OCI-LY1 (cell line): ENCODE measurements at regions not wholly inside any gene's neighbourhood (a gene's known extent, or its start where the extent isn't known, plus 50 kb on each side); places are given as distances from the start of the nearest gene placed in this dataset.

Experiments used
- H2AFZ ChIP-seq: fragments of 200-600 bp; sonication (generic), shearing (Covaris generic); 2 replicates; pipeline ENCODE4 v1.6.0; 2014; ENCODE audit warnings: antibody characterized with exemption, mild to moderate bottlenecking, low read length
- H3F3A ChIP-seq: fragments of 200-600 bp; sonication (generic), shearing (Covaris generic); 2 replicates; pipeline ENCODE4 v1.6.0; 2014; ENCODE audit warnings: mild to moderate bottlenecking, antibody characterized with exemption, low read length, moderate library complexity; ENCODE audit not compliant: insufficient read depth
- H3K27ac ChIP-seq: fragments of 200-600 bp; sonication (generic); 2 replicates; pipeline ENCODE4 v1.5.1; 2014; ENCODE audit warnings: low read length, mixed run types, mild to moderate bottlenecking, low read depth; ENCODE audit not compliant: poor library complexity, severe bottlenecking
- H3K27me3 ChIP-seq: fragments of 200-600 bp; sonication (generic); 2 replicates; pipeline ENCODE4 v1.6.0; 2014; ENCODE audit warnings: antibody characterized with exemption, mild to moderate bottlenecking, low read length, moderate library complexity; ENCODE audit not compliant: insufficient read depth
- H3K36me3 ChIP-seq: fragments of 200-600 bp; sonication (generic); 2 replicates; pipeline ENCODE4 v1.6.1; 2014; ENCODE audit warnings: mild to moderate bottlenecking, antibody characterized with exemption, low read length, moderate library complexity, mixed read lengths; ENCODE audit not compliant: insufficient read depth
- H3K4me1 ChIP-seq: fragments of 200-600 bp; sonication (generic); 2 replicates; pipeline ENCODE4 v1.5.1; 2014; ENCODE audit warnings: mild to moderate bottlenecking, low read length, moderate library complexity; ENCODE audit not compliant: insufficient read depth, severe bottlenecking
- H3K4me2 ChIP-seq: fragments of 200-600 bp; sonication (generic), shearing (Covaris generic); 2 replicates; pipeline ENCODE4 v1.6.1; 2014; ENCODE audit warnings: low read length
- H3K4me3 ChIP-seq: fragments of 200-600 bp; sonication (generic); 2 replicates; pipeline ENCODE4 v1.5.1; 2014; ENCODE audit warnings: low read length, low read depth, mild to moderate bottlenecking, mixed read lengths; ENCODE audit not compliant: poor library complexity, severe bottlenecking
- H3K79me2 ChIP-seq: fragments of 200-600 bp; shearing (Covaris generic); 2 replicates; pipeline ENCODE4 v1.6.1; 2016; ENCODE audit warnings: mixed run types, low read length, mixed read lengths; ENCODE audit not compliant: insufficient read depth
- H3K9ac ChIP-seq: fragments of 200-600 bp; sonication (generic), shearing (Covaris generic); 2 replicates; pipeline ENCODE4 v1.6.1; 2014; ENCODE audit warnings: mild to moderate bottlenecking, low read length, mixed read lengths
- H3K9me2 ChIP-seq: fragments of 200-600 bp; sonication (generic), shearing (Covaris generic); 2 replicates; pipeline ENCODE4 v1.6.1; 2014; ENCODE audit warnings: low read depth, mild to moderate bottlenecking, low read length, mixed read lengths
- H3K9me3 ChIP-seq: fragments of 200-600 bp; shearing (Covaris generic); 2 replicates; pipeline ENCODE4 v1.6.1; 2014; ENCODE audit warnings: low read length, mixed read lengths
- H4K20me1 ChIP-seq: fragments of 200-600 bp; sonication (generic), shearing (Covaris generic); 2 replicates; pipeline ENCODE4 v1.6.0; 2016; ENCODE audit warnings: mild to moderate bottlenecking, low read length; ENCODE audit not compliant: insufficient read depth
- EZH2 ChIP-seq: fragments of 200-600 bp; sonication (generic), shearing (Covaris generic); IDR thresholded peaks from 2 replicates; pipeline ENCODE4 v1.8.0; 2017; ENCODE audit warnings: borderline replicate concordance, mixed run types, mild to moderate bottlenecking, antibody characterized with exemption, low read length, moderate library complexity, mixed read lengths
- TF ChIP-seq, protein P1 (sequence below): fragments of 200-600 bp; sonication (generic), shearing (Covaris generic); IDR thresholded peaks from 2 replicates; pipeline ENCODE4 v1.5.1; 2017; ENCODE audit warnings: mild to moderate bottlenecking, antibody characterized with exemption, low read length, moderate library complexity, mixed read lengths

DNA sequence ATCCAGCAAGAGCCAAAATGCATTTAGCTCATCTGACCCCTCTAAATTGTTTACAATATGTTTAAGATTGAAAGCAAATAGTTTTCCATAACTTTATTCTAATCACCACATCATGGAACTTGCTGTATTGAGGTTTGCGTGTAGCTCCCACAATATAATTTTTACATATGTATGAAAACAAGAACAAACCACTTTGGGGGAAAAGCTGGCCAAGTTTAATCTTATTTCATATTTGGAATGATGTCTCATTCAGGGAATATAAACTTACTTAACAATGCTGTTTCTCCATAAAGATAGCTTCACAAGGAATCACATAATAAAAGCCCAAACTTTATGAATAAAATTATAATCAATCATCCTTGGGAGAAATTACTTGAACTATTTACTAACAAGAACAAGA, 194.6 kb upstream of the PCSK5 start:
- Histone ChIP-seq H3K79me2 (no peaks in the 10 kb centered on the region), H3K27me3 (no peaks in the 10 kb centered on the region), H3K9me3 (no peaks in the 10 kb centered on the region), H3K36me3 (no peaks in the 10 kb centered on the region; the same call in 1 of the 2 replicates), H4K20me1 (no peaks in the 10 kb centered on the region), H2AFZ (no peak overlapping the region), H3K4me3 (no peak overlapping the region), H3K9ac (no peak overlapping the region), H3K4me2 (no peak overlapping the region), H3K9me2 (no peaks in the 10 kb centered on the region), H3K27ac (no peak overlapping the region), H3F3A (no peaks in the 10 kb centered on the region), H3K4me1 (peaks cover 11% of the 10 kb centered on the region)
- TF ChIP-seq, protein P1, sequence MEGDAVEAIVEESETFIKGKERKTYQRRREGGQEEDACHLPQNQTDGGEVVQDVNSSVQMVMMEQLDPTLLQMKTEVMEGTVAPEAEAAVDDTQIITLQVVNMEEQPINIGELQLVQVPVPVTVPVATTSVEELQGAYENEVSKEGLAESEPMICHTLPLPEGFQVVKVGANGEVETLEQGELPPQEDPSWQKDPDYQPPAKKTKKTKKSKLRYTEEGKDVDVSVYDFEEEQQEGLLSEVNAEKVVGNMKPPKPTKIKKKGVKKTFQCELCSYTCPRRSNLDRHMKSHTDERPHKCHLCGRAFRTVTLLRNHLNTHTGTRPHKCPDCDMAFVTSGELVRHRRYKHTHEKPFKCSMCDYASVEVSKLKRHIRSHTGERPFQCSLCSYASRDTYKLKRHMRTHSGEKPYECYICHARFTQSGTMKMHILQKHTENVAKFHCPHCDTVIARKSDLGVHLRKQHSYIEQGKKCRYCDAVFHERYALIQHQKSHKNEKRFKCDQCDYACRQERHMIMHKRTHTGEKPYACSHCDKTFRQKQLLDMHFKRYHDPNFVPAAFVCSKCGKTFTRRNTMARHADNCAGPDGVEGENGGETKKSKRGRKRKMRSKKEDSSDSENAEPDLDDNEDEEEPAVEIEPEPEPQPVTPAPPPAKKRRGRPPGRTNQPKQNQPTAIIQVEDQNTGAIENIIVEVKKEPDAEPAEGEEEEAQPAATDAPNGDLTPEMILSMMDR, result no peak
- no peak for TF ChIP-seq EZH2

- Histone ChIP-seq H3K36me3 (no peaks in the 10 kb centered on the region; the same call in 1 of the 2 replicates), H3K9me2 (no peaks in the 10 kb centered on the region), H3K27me3 (no peaks in the 10 kb centered on the region), H3K4me3 (no peak overlapping the region), H2AFZ (no peak overlapping the region), H3K9me3 (no peaks in the 10 kb centered on the region), H3K4me1 (no peaks in the 10 kb centered on the region), H3F3A (no peaks in the 10 kb centered on the region), H3K4me2 (no peak overlapping the region), H4K20me1 (no peaks in the 10 kb centered on the region), H3K79me2 (no peaks in the 10 kb centered on the region), H3K27ac (no peak overlapping the region), H3K9ac (no peak overlapping the region)
- TF ChIP-seq EZH2, result no peak
- TF ChIP-seq, protein P1, result no peak
Measured at GRCh38 chr9:75699017-75699416, 191.5 kb upstream of the PCSK5 start.

DNA sequence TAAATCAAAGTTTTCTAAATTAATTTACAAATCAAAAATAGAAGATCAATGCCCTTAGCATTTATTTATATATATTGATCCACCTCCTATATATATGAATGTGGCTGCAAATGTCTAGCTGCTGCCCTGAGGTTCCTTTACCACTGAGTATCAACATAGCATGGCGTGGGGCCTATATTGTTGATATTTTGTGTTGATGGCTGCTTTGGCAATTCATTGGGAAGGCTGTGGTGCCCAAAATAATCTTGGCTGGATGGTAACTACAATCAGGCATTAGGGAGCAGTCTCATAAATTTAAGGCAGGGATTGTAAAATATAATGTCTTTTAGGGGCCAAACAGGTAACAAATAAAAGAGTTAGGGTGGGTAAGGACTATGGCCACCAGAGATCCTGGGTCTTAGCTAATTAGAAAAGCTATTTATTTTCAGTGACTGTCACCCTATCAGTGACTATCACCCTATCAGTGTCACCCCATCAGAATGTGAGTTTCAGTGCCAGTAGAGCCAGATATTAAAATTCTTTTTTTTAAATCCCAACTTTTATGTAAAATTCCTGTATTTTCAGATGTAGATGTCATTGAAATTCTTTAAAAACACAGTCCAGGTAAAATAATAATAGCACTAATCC, 190.7 kb upstream of the PCSK5 start:
- H3K36me3 ChIP-seq, result no peaks in the 10 kb centered on the region; the same call in 1 of the 2 replicates
- H3F3A ChIP-seq, result no peaks in the 10 kb centered on the region
- no peaks in the 10 kb centered on the region for H3K9me2 ChIP-seq
- H4K20me1 ChIP-seq, result no peaks in the 10 kb centered on the region
- no peak overlapping the region for H3K4me2 ChIP-seq
- no peak overlapping the region for H3K27ac ChIP-seq
- no peak overlapping the region for H2AFZ ChIP-seq
- H3K4me1 ChIP-seq, result no peaks in the 10 kb centered on the region
- H3K27me3 ChIP-seq, result no peaks in the 10 kb centered on the region
- TF ChIP-seq EZH2, result no peak
- TF ChIP-seq, protein P1, result no peak
- no peaks in the 10 kb centered on the region for H3K79me2 ChIP-seq
- no peak overlapping the region for H3K4me3 ChIP-seq
- H3K9ac ChIP-seq, result no peak overlapping the region
- no peaks in the 10 kb centered on the region for H3K9me3 ChIP-seq
